NCI-H1694 (cell line): ENCODE measurements at regions not wholly inside any gene's neighbourhood (a gene's known extent, or its start where the extent isn't known, plus 50 kb on each side); places are given as distances from the start of the nearest gene placed in this dataset.
"Not testable (repeated sequence)": the region's sequence is repeated elsewhere in the genome, so short reads cannot be mapped to it uniquely, and the experiment has no call there.

ENCODE experiments used
- DNase-seq: peaks from one replicate; lab custom pipeline; 2025; lab: John Stamatoyannopoulos, UW

GRCh38 chr4:124887739-124888138 is 175.2 kb upstream of the ANKRD50 start:
- DNase-seq = no peak

GRCh38 chr4:124884316-124884715 is 171.8 kb upstream of the ANKRD50 start:
- no peak for DNase-seq

DNA sequence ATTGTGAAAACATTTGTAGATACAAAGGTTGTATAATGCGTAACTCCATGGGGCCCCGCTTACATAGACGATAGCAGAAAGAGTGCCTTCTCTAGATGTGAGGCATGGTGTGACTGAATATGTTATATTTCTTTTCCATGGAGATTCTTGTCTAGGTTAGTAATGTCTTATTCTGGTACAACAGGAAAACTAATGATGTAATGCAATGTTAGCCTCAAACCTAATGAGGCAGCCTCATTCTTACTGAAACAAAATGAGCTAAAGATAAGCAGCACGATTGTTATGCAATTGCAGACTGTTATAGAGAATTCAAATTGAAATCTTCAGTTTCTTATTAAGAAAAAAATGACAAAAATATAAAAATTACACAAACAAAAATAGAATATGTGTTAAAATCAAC is 171.1 kb upstream of the ANKRD50 start:
- no peak for DNase-seq

GRCh38 chr4:124879195-124879594 is 166.7 kb upstream of the ANKRD50 start:
- DNase-seq = no peak

DNA sequence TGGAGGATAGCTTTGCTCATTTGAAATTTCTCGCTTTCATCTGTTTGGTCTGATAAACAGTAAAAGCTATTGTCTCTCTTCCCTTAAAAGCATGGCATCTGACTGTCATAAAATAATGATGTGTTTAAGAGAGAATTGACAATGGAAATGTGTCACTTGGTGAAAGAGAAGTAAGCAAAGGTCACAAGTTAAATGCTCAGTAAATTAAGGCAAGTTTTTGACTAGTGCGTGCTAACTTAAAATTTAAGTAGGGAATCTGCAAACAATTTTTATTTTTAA is 161.6 kb upstream of the ANKRD50 start:
- DNase-seq = no peak

- no peak for DNase-seq
Observed at GRCh38 chr4:124873361-124874171, 161.0 kb upstream of the ANKRD50 start.

DNA sequence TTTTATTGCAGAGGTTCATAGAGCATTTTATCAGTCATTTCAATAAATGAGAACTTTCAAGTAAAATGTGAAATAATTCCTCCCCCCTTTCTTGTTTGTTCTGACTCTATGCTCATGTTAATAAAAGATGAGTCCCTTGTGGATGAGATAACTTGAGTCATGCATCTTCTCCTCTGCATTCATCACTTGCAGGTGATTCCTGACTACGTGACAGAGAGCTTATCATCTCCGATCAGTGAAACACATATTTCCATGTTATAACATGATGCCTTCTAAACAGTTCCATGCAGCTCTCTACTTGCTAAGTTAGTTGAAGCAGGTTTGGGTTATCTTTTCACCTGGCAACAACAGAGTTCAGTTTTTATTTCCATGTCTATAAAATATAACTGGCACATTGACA is 160.1 kb upstream of the ANKRD50 start:
- DNase-seq = no peak

- no peak for DNase-seq
Observed at GRCh38 chr4:124869961-124870495, 157.5 kb upstream of the ANKRD50 start.

- no peak for DNase-seq
Observed at GRCh38 chr4:124868495-124868894, 156.0 kb upstream of the ANKRD50 start.

GRCh38 chr4:124867536-124867935 is 155.0 kb upstream of the ANKRD50 start:
- DNase-seq = no peak

GRCh38 chr4:124866301-124866700 is 153.8 kb upstream of the ANKRD50 start:
- DNase-seq = no peak

DNA sequence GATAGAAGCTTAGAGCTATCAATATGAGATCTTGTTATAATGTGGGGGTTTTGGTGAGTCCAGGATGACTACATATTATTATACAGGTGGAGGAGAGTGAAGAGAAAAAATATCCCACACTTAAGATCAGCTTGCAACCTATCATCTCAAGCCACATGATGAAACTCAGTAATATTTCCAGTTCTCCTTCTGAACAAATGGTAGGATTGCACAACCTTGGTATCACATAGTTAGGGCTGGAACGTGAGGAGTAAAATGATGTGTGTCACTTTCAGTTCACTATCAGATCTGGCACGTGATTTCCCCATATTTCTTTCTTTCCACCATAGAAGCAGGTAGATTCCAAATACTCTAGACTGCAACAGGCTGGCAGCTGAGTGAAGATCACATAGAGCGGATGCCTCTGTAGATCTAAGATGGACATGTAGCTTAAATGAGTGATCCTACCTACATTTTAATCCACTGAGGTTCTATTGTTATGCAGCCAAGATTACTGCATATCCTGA is 150.6 kb upstream of the ANKRD50 start:
- no peak for DNase-seq

DNA sequence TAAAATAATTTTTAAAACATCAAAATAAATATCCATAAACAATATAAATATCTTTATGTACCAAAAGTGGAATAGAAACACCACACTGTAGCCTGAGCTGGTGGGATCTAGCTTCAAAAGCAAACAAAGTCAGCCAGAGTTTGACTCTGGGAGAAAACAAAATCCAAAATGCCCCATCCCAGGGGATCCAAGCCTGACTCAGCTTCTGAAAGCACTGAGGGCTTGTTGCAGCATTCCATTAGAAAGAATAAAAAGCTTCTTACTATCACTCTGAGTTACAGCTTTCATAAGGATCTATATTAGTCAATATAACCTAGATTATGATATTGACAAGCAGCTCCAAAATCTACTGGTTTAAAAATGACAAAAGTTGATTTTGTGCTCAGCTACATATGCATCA is 149.7 kb upstream of the ANKRD50 start:
- DNase-seq = no peak

DNA sequence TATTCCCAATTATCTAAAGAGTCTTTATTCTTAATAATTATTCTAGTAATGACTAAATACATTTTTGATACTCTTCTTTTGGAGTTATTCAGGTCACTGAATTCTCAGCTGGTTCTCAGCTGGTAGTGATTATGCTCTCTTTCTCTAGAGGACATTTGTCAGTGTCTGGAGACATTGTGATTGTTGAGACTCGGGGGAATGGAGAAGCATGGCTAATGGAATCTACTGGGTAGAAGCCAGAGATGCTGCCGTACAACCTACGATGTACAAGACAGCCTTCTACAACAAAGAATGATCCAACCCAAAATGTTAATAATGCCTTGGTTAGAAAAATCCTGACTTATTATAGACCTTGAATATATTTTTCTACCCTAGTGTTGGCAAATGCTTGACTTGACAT is 149.2 kb upstream of the ANKRD50 start:
- no peak for DNase-seq

DNA sequence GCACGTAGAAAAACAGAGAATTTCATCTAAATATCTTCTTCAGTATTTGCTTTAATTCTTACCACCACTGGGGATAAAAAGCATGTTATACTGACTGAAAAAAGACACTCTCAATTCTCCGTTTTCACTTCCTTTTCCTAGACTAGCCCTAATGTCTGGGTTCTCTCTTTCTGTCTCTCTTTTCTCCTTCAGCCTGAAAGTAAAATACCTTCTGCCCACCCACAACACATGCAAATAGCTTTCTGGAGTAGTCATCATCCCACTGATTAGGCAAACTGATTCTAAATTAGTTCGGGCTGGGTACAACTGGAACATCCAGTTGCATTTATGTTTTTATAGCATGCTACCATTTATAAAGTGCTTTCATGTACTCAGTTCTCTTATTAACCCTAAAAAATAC is 142.4 kb upstream of the ANKRD50 start:
- DNase-seq = no peak

GRCh38 chr4:124851741-124852140 is 139.2 kb upstream of the ANKRD50 start:
- DNase-seq = no peak

DNA sequence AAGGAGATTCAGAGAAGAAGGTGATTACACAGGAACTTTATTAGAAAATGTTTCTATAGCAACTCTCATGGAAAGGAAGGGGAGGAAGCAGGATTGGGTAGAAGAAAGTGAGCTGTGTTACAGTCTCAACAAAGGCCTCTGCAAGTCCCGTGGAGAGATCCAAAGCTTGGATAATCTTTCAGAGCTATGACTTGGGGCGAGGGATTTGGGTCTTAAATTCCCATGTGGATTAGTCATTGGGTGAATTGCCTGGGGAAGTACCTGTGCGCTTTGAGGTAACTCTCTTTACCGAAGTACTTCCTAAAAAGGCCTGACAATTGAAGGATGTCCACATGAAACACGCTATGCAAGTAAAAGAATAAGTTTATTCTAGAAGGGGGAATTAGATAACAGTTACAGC is 133.8 kb upstream of the ANKRD50 start:
- DNase-seq = no peak

DNA sequence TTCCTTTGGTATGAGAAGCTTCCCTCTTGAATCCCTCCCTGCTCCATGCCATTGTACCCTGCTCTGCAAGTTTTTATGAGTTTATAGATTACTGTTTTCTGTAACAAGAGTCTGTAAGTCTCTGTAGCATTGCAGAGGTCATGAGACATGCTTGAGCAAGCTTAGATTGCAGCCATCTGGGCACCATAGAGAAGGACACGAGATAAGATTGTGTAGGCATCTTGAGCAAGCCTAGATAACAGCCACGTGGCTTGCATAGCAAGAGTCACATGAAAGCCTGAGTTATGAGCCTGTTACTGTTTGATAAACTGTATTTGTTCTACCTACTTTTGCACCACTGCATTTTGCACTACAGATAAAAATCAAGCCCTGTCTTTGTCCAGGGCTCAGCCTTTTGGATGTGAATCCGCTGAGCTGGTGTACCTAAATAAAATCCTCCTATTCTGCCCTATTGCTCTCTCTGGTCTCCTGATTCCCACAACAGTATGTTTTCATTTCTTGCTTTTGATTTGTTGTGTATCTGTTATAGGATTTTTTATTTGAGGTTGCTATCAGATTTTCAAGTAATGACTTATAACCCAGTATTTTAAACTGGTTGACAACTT is 127.4 kb upstream of the ANKRD50 start:
- no peak for DNase-seq

DNA sequence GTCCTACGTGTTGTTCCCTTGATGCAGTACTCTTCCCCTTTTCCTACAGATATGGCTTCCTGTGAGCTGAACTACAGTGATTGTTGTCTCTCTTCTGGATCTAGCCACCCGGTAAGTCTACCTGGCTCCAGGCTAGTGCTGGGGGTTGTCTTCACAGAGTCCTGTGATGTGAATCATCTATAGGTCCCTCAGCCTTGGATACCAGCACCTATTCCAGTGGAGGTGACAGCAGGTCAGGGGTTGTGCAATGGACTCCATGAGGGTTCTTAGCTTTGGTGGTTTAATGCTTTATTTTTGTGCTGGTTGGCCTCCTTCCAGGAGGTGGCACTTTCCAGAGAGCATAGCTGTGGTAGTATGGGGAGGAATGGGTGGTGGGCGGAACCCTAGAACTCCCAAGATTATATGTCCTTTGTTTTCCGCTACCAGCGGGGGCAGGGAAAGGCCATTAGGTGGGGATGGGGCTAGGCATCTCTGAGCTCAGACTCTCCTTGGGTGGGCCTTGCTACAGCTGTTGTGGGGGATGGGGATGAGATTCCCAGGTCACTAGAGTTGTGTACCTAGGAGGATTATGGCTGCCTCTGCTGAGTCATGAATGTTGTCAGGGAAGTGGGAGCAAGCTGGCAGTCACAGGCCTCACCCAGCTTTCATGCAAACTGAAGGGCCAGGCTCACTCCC is 121.4 kb upstream of the ANKRD50 start:
- no peak for DNase-seq

GRCh38 chr4:124828382-124828781 is 115.8 kb upstream of the ANKRD50 start:
- DNase-seq = no peak

GRCh38 chr4:124817531-124817930 is 105.0 kb upstream of the ANKRD50 start:
- no peak for DNase-seq

DNA sequence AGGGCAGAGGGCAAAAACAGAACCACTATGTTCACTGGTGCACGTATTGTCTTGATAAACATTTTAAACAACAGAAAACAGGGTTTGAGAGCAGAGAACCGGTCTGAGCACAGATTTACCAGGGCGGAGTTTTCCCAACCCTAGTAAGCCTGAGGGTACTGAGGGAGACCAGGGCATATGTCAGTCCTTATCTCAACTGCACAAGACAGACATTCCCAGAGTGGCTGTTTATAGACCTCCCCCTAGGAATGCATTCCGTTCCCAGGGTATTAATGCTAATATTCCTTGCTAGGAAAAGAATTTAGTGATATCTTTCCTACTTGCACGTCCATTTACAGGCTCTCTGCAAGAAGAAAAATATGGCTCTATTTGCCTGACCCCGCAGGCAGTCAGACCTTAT is 99.7 kb upstream of the ANKRD50 start:
- DNase-seq = not testable (repeated sequence)

DNA sequence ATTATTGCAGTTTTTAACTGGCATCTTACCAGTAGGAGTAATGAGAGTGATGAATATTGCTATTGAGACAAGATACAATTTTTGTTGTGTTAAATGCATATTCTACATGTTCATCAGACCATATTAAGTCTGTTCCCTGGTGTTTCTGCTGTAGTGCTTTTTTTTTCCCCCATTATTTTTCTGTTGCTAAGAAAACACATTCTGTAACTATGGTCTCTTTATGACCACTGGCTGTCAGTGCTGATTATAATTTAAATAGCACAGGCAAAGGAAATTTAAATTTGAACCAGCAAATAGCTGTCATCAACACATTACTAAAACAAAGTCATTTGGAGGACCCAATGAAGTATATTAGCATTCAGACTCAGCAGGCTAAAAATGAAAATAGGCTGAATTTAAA is 98.3 kb upstream of the ANKRD50 start:
- no peak for DNase-seq
